ENCODE measurements at regions not wholly inside any gene's neighbourhood (a gene's known extent, or its start where the extent isn't known, plus 50 kb on each side); places are given as distances from the start of the nearest gene placed in this dataset.

GRCh38 chr3:180359061-180359952, 242.7 kb upstream of the TTC14 start:
- ChIA-PET CTCF (ENCODE audit: low intra/inter-chr PET ratio, low total read pairs) (no interaction called here), POLR2A (no interaction called here)
- intact Hi-C loops (cut with micrococcal nuclease; ENCODE audit: unreplicated experiment) (no loop called here), in situ Hi-C loops (cut with HindIII; ENCODE audit: extremely low pct_ligation_motif_present, low pct_unique_long_range_greater_than_20kb) (no loop called here)
- Histone ChIP-seq H3K27ac (ENCODE audit: extremely low read length, insufficient read depth, low read length) (no peak overlapping the region), H4K20me1 (ENCODE audit: insufficient read depth, low read length) (no peaks in the 10 kb centered on the region), H3K9ac (ENCODE audit: insufficient read depth, low read depth, low read length) (no peak overlapping the region), H3K9me3 (ENCODE audit: low read length) (no peaks in the 10 kb centered on the region), H3K27me3 (ENCODE audit: control insufficient read depth in 1 of 2, insufficient read depth in 2 of 2, low read length in 2 of 2) (no peaks in the 10 kb centered on the region), H2AFZ (ENCODE audit: low read length) (no peak overlapping the region), H3K36me3 (replicated peaks in 1 of 2; ENCODE audit: control insufficient read depth in 1 of 2, insufficient read depth in 2 of 2, low read length in 2 of 2) (no peaks in the 10 kb centered on the region), H3K4me1 (ENCODE audit: insufficient read depth, low read length) (peaks cover 7% of the 10 kb centered on the region), H3K4me2 (ENCODE audit: low read depth, low read length) (no peak overlapping the region), H3K4me3 (replicated peaks in 1 of 3; ENCODE audit: insufficient read depth in 1 of 3, low read depth in 2 of 3, low read length in 3 of 3) (no peak overlapping the region), H3K79me2 (ENCODE audit: insufficient read depth, low read length) (no peaks in the 10 kb centered on the region)
- no TSS peak for BruUV-seq (replicated peaks)
- ATAC-seq (no peak), DNase-seq (ENCODE audit: low spot score) (no peak), FAIRE-seq (no peak)
- WGBS (ENCODE audit: low lambda C conversion rate): 1% methylated on average over 4 of the region's 4 CpGs
- no peak for TF ChIP-seq ZNF570 (CRISPR knock-in tag; IDR thresholded peaks at IDR 0.05; ENCODE audit: borderline replicate concordance)
- TF ChIP-seq CHD2 (IDR thresholded peaks at IDR 0.05; ENCODE audit: low read depth, low read length): no peak
- no peak for TF ChIP-seq ATF1 (CRISPR knock-in tag; IDR thresholded peaks at IDR 0.05)
- TF ChIP-seq KLF12 (CRISPR knock-in tag; IDR thresholded peaks at IDR 0.05; ENCODE audit: borderline replicate concordance): no peak
- TF ChIP-seq ZNF224 (CRISPR knock-in tag; IDR thresholded peaks at IDR 0.05): no peak
- TF ChIP-seq ZHX2 (IDR thresholded peaks at IDR 0.05; ENCODE audit: low read depth): no peak
- TF ChIP-seq ZHX2 (CRISPR knock-in tag; IDR thresholded peaks at IDR 0.05; ENCODE audit: borderline replicate concordance): no peak
- TF ChIP-seq ZNF484 (CRISPR knock-in tag; IDR thresholded peaks at IDR 0.05; ENCODE audit: borderline replicate concordance, low read depth): no peak
- TF ChIP-seq CREBL2 (CRISPR knock-in tag; IDR thresholded peaks at IDR 0.05; ENCODE audit: borderline replicate concordance): no peak
- no peak for TF ChIP-seq SAFB2 (CRISPR knock-in tag; IDR thresholded peaks at IDR 0.05; ENCODE audit: borderline replicate concordance, low read depth)
- no peak for TF ChIP-seq GABPA (IDR thresholded peaks at IDR 0.05; ENCODE audit: low read depth, low read length)
- TF ChIP-seq GABPA (CRISPR knock-in tag; IDR thresholded peaks at IDR 0.05; ENCODE audit: low read depth): no peak
- no peak for TF ChIP-seq SKI (IDR thresholded peaks at IDR 0.05; ENCODE audit: partially characterized antibody)
- no peak for TF ChIP-seq ZFY (CRISPR knock-in tag; IDR thresholded peaks at IDR 0.05)
- peak; percentile 76; the same call in 1 of the 2 replicates for TF ChIP-seq ZNF652 (CRISPR knock-in tag; IDR thresholded peaks at IDR 0.05; ENCODE audit: borderline replicate concordance, low read depth)
- TF ChIP-seq MTF1 (CRISPR knock-in tag; IDR thresholded peaks at IDR 0.05): no peak
- TF ChIP-seq NFE2L2 (IDR thresholded peaks at IDR 0.05; ENCODE audit: low read length): 0 out of 2 replicates have a peak, but pooled peaks have one; percentile 19
- TF ChIP-seq MAFK (conservative IDR thresholded peaks at IDR 0.05 in 1 of 2, IDR thresholded peaks at IDR 0.05 in 1 of 2; ENCODE audit: low read length in 2 of 2): peak; percentile 79 to 84
- TF ChIP-seq GTF2F1 (IDR thresholded peaks at IDR 0.05; ENCODE audit: low read length): no peak
- no peak for TF ChIP-seq ZNF576 (CRISPR knock-in tag; IDR thresholded peaks at IDR 0.05)
- no peak for TF ChIP-seq HMG20B (CRISPR knock-in tag; conservative IDR thresholded peaks at IDR 0.05)
